Trophoblast cell (in vitro differentiated cells and primary cell): ENCODE measurements at regions not wholly inside any gene's neighbourhood (a gene's known extent, or its start where the extent isn't known, plus 50 kb on each side); places are given as distances from the start of the nearest gene placed in this dataset.

ENCODE experiments used
- DNase-seq, 2 donors: peaks; one replicate each; pipeline ENCODE4 v3.0.0-alpha.2; 2016
- H2AFZ ChIP-seq: 2 replicates; pipeline ENCODE4 v1.6.1; 2013; ENCODE audit warnings: low read length, moderate library complexity, mild to moderate bottlenecking; ENCODE audit not compliant: insufficient read depth, poor library complexity
- H2AK5ac ChIP-seq: 2 replicates; pipeline ENCODE4 v1.6.1; 2013; ENCODE audit warnings: mild to moderate bottlenecking, low read length
- H2BK120ac ChIP-seq: 2 replicates; pipeline ENCODE4 v1.6.1; 2013; ENCODE audit warnings: low read length, mild to moderate bottlenecking, moderate library complexity; ENCODE audit not compliant: insufficient read depth, poor library complexity
- H2BK12ac ChIP-seq: 2 replicates; pipeline ENCODE4 v1.6.1; 2013; ENCODE audit warnings: mild to moderate bottlenecking, low read length, moderate library complexity
- H2BK5ac ChIP-seq: 2 replicates; pipeline ENCODE4 v1.6.1; 2013; ENCODE audit warnings: low read length, low read depth, moderate library complexity, mild to moderate bottlenecking; ENCODE audit not compliant: poor library complexity
- H3K14ac ChIP-seq: 2 replicates; pipeline ENCODE4 v1.6.1; 2013; ENCODE audit warnings: mild to moderate bottlenecking, low read length
- H3K18ac ChIP-seq: 2 replicates; pipeline ENCODE4 v1.6.1; 2013; ENCODE audit warnings: mild to moderate bottlenecking, low read length
- H3K23ac ChIP-seq: 2 replicates; pipeline ENCODE4 v1.6.1; 2013; ENCODE audit warnings: low read length
- H3K27ac ChIP-seq: 2 replicates; pipeline ENCODE4 v1.5.1; 2013; ENCODE audit warnings: low read depth, mild to moderate bottlenecking, inconsistent platforms, low read length, moderate library complexity
- H3K27me3 ChIP-seq: 2 replicates; pipeline ENCODE4 v1.6.1; 2013; ENCODE audit warnings: inconsistent platforms, mild to moderate bottlenecking, low read length, moderate library complexity; ENCODE audit not compliant: insufficient read depth
- H3K36me3 ChIP-seq, 2 experiments: 1 replicate in 1 of 2; 2 replicates in 1 of 2; pipeline ENCODE4 v1.6.1; 2013; ENCODE audit warnings: low read length in 2 of 2, mild to moderate bottlenecking in 2 of 2, moderate library complexity in 1 of 2; ENCODE audit not compliant: insufficient read depth in 2 of 2, control insufficient read depth in 1 of 2
- H3K4ac ChIP-seq: 2 replicates; pipeline ENCODE4 v1.6.1; 2013; ENCODE audit warnings: low read depth, mild to moderate bottlenecking, low read length, moderate library complexity
- H3K4me1 ChIP-seq, 2 experiments: 1 replicate in 1 of 2; 2 replicates in 1 of 2; pipeline ENCODE4 v1.6.1; 2013; ENCODE audit warnings: low read length in 2 of 2, mild to moderate bottlenecking in 2 of 2, moderate library complexity in 1 of 2; ENCODE audit not compliant: insufficient read depth in 2 of 2, control insufficient read depth in 1 of 2
- H3K4me2 ChIP-seq: 2 replicates; pipeline ENCODE4 v1.6.1; 2013; ENCODE audit warnings: inconsistent platforms, mild to moderate bottlenecking, low read length, moderate library complexity
- H3K4me3 ChIP-seq: 2 replicates; pipeline ENCODE4 v1.5.1; 2013; ENCODE audit warnings: mild to moderate bottlenecking, low read depth, low read length, inconsistent platforms
- H3K79me1 ChIP-seq: one replicate; pipeline ENCODE4 v1.6.1; 2013; ENCODE audit warnings: low read length
- H3K79me2 ChIP-seq: 2 replicates; pipeline ENCODE4 v1.6.1; 2013; ENCODE audit warnings: low read length, mild to moderate bottlenecking; ENCODE audit not compliant: control insufficient read depth, insufficient read depth, poor library complexity
- H3K9ac ChIP-seq: 2 replicates; pipeline ENCODE4 v1.6.1; 2013; ENCODE audit warnings: mild to moderate bottlenecking, low read length
- H3K9me3 ChIP-seq: 2 replicates; pipeline ENCODE4 v1.6.1; 2013; ENCODE audit warnings: low read depth, mild to moderate bottlenecking, control low read depth, inconsistent platforms, low read length; ENCODE audit not compliant: insufficient read depth
- H4K12ac ChIP-seq: 2 replicates; pipeline ENCODE4 v1.6.1; 2013; ENCODE audit warnings: low read depth, mild to moderate bottlenecking, low read length, moderate library complexity
- H4K8ac ChIP-seq: 2 replicates; pipeline ENCODE4 v1.6.1; 2013; ENCODE audit warnings: low read depth, mild to moderate bottlenecking, low read length, moderate library complexity
- H4K91ac ChIP-seq: one replicate; pipeline ENCODE4 v1.6.1; 2013; ENCODE audit warnings: low read depth, mild to moderate bottlenecking, low read length, moderate library complexity
- WGBS: extraction: QIAGEN DNeasy Blood & Tissue Kit; methylation state at CpG from one replicate; pipeline ENCODE4 v1.1.7; 2013; ENCODE audit warnings: missing lambda C conversion rate; ENCODE audit not compliant: insufficient read length, insufficient coverage; ENCODE audit errors: extremely low coverage; 5-methylcytosine and 5-hydroxymethylcytosine counted together

DNA sequence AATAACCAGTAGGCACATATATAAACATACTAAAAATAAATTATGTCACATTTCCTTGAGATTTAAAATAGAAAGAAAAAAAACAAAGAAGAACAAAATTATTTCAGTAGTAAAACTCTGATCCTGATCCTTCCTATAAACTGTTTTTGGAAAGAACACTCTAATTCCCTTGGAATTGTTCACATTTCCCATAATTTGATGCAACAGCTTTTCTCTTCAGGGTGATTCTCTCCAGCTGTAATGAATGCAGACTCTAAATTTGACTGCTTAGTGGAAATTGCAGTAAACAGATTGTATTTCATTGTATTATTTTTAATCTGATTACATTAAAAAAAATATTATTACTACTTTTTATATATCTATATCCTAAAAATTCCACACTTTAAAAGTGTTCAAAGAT, 70.2 kb upstream of the ABI3BP start:
- Histone ChIP-seq H4K12ac (no peak overlapping the region), H4K91ac (no peak overlapping the region), H2AFZ (no peak overlapping the region), H4K8ac (no peak overlapping the region), H3K4me2 (no peak overlapping the region), H3K9ac (no peak overlapping the region), H3K36me3 (no peaks in the 10 kb centered on the region), H3K79me1 (no peaks in the 10 kb centered on the region), H3K4ac (no peak overlapping the region), H3K18ac (no peak overlapping the region), H3K4me1 (peaks cover 0 to 2% of the 10 kb centered on the region in 2 experiments), H2AK5ac (no peak overlapping the region), H3K4me3 (no peak overlapping the region), H3K23ac (no peak overlapping the region), H3K27me3 (no peaks in the 10 kb centered on the region), H3K79me2 (no peaks in the 10 kb centered on the region), H2BK120ac (no peak overlapping the region), H2BK5ac (no peak overlapping the region), H3K9me3 (peaks cover 2% of the 10 kb centered on the region), H2BK12ac (no peak overlapping the region), H3K14ac (no peak overlapping the region), H3K27ac (no peak overlapping the region)
- no peak for DNase-seq

DNA sequence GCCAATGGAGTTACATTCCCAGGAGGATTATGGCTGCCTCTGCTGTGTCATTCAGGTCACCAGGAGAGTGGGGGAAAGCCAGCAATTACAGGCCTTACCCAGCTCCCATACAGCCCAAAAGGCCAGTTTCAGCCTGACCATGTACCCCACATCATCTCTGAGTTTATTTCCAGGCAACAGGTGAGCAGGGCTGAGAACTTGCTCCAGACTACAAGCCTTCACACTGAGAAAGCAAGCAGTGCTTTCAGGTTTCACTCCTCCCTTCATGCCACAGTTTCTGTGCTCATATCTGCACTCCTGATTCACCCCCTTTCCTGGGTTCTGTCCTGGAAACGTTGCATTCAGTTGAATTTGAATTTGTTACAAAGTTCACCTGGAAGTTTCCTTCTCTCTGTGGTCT, 68.1 kb upstream of the ABI3BP start:
- Histone ChIP-seq H3K14ac (no peak overlapping the region), H3K36me3 (no peaks in the 10 kb centered on the region), H2AK5ac (no peak overlapping the region), H2BK5ac (no peak overlapping the region), H3K4me3 (no peak overlapping the region), H3K27ac (no peak overlapping the region), H3K9ac (no peak overlapping the region), H2BK12ac (no peak overlapping the region), H2BK120ac (no peak overlapping the region), H2AFZ (no peak overlapping the region), H3K79me2 (no peaks in the 10 kb centered on the region), H4K91ac (no peak overlapping the region), H4K8ac (no peak overlapping the region), H3K4me2 (no peak overlapping the region), H3K79me1 (no peaks in the 10 kb centered on the region), H3K23ac (no peak overlapping the region), H4K12ac (no peak overlapping the region), H3K18ac (no peak overlapping the region), H3K4ac (no peak overlapping the region), H3K9me3 (peaks cover 2% of the 10 kb centered on the region), H3K27me3 (no peaks in the 10 kb centered on the region), H3K4me1 (no peaks in the 10 kb centered on the region)
- no peak for DNase-seq
- WGBS = no CpG with 5 or more reads among the region's 1 CpG

DNA sequence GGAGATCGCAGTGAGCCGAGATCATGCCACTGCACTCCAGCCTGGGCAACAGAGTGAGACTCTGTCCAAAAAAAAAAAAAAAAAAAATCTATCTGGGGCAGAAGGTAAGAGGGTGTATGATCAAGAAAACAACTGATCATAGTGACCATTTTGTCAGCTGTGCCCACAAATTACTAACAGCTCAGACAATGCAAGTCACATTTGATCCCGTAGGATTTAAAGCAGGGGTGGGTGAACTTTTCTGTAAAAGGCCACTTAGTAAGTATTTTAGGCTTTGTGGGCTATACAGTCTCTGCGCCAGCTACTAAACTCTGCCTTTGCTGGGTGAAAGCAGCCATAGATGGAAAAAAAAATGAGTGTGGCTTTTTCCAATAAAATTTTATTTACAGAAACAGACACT, 57.6 kb upstream of the ABI3BP start:
- no peak overlapping the region for H2AFZ ChIP-seq
- no peak overlapping the region for H4K8ac ChIP-seq
- H2AK5ac ChIP-seq = no peak overlapping the region
- H4K12ac ChIP-seq = no peak overlapping the region
- no peak overlapping the region for H3K9ac ChIP-seq
- H3K4me2 ChIP-seq = no peak overlapping the region
- H2BK120ac ChIP-seq = no peak overlapping the region
- no peak overlapping the region for H3K14ac ChIP-seq
- no peak overlapping the region for H4K91ac ChIP-seq
- no CpG with 5 or more reads among the region's 4 CpGs for WGBS
- H3K79me1 ChIP-seq = no peaks in the 10 kb centered on the region
- H3K4me1 ChIP-seq = no peaks in the 10 kb centered on the region
- no peak overlapping the region for H3K23ac ChIP-seq
- no peak overlapping the region for H3K27ac ChIP-seq
- H3K36me3 ChIP-seq = no peaks in the 10 kb centered on the region
- H2BK5ac ChIP-seq = no peak overlapping the region
- no peak overlapping the region for H3K4ac ChIP-seq
- no peak overlapping the region for H3K18ac ChIP-seq
- no peaks in the 10 kb centered on the region for H3K79me2 ChIP-seq
- H3K4me3 ChIP-seq = no peak overlapping the region
- peaks cover 2% of the 10 kb centered on the region for H3K9me3 ChIP-seq
- DNase-seq = no peak
- H3K27me3 ChIP-seq = no peaks in the 10 kb centered on the region
- H2BK12ac ChIP-seq = no peak overlapping the region

DNA sequence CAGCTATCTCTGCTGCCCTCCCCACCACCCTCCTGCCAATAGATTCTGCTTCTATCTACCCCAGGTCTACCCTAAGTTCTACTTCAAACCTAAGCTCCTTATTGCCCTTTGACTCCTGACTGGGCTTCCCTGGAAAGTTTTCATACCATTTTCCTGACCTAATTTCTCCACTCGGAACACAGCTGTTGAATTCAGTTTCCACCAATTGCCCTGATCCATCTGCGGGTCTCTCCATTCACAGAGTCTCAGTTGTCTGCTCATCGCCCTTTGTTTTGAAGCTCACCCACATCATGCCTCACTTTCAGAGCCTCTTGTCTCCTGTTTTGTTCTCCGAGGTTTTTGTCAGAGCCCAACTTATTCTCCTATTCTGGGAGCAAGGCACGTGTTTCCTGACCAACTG, 56.8 kb upstream of the ABI3BP start:
- Histone ChIP-seq H3K4me2 (no peak overlapping the region), H3K18ac (no peak overlapping the region), H3K14ac (no peak overlapping the region), H3K79me1 (no peaks in the 10 kb centered on the region), H3K79me2 (no peaks in the 10 kb centered on the region), H2AFZ (no peak overlapping the region), H4K91ac (no peak overlapping the region), H3K4me1 (no peaks in the 10 kb centered on the region), H3K23ac (no peak overlapping the region), H3K4me3 (no peak overlapping the region), H3K27me3 (no peaks in the 10 kb centered on the region), H2AK5ac (no peak overlapping the region), H2BK5ac (no peak overlapping the region), H3K4ac (no peak overlapping the region), H3K36me3 (no peaks in the 10 kb centered on the region), H3K27ac (no peak overlapping the region), H3K9me3 (peaks cover 2% of the 10 kb centered on the region), H4K12ac (no peak overlapping the region), H2BK12ac (no peak overlapping the region), H3K9ac (no peak overlapping the region), H4K8ac (no peak overlapping the region), H2BK120ac (no peak overlapping the region)
- DNase-seq = no peak
- no CpG with 5 or more reads among the region's 5 CpGs for WGBS

DNA sequence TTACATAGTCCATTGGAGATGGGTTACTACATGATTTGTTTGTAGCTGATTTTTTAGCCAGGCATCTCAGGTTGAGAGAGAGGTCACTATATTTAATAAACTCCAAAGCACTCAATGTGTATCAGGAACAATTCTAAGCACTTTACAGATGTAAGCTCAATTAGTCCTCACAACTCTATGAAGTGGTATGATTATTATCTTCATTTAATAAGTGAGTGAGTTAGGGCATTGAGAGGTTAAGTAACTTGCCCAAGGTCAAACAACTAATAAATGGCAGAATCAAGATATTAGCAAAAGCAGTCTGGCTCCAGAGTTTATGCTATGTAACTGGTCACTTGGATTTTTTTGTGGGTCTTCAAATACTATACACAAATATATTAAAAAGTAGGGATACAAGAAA, 56.3 kb upstream of the ABI3BP start:
- H2AFZ ChIP-seq = no peak overlapping the region
- no peak overlapping the region for H3K23ac ChIP-seq
- no peaks in the 10 kb centered on the region for H3K36me3 ChIP-seq
- H2BK5ac ChIP-seq = no peak overlapping the region
- no peak overlapping the region for H3K27ac ChIP-seq
- H2BK120ac ChIP-seq = no peak overlapping the region
- H3K27me3 ChIP-seq = no peaks in the 10 kb centered on the region
- no peak overlapping the region for H3K9ac ChIP-seq
- no peak overlapping the region for H3K18ac ChIP-seq
- no peak overlapping the region for H4K91ac ChIP-seq
- H2AK5ac ChIP-seq = no peak overlapping the region
- H4K12ac ChIP-seq = no peak overlapping the region
- no peaks in the 10 kb centered on the region for H3K79me1 ChIP-seq
- H3K4ac ChIP-seq = no peak overlapping the region
- H3K9me3 ChIP-seq = peaks cover 2% of the 10 kb centered on the region
- no peak overlapping the region for H3K4me3 ChIP-seq
- no peaks in the 10 kb centered on the region for H3K4me1 ChIP-seq
- no peak overlapping the region for H2BK12ac ChIP-seq
- H4K8ac ChIP-seq = no peak overlapping the region
- no peaks in the 10 kb centered on the region for H3K79me2 ChIP-seq
- no peak overlapping the region for H3K14ac ChIP-seq
- DNase-seq = no peak
- H3K4me2 ChIP-seq = no peak overlapping the region
